HG03460 (cell line): ENCODE measurements at regions not wholly inside any gene's neighbourhood (a gene's known extent, or its start where the extent isn't known, plus 50 kb on each side); places are given as distances from the start of the nearest gene placed in this dataset.
"Not testable (repeated sequence)": the region's sequence is repeated elsewhere in the genome, so short reads cannot be mapped to it uniquely, and the experiment has no call there.

Source experiments
- ATAC-seq: cut with Tn5 transposase; IDR thresholded peaks from one replicate; pipeline ENCODE4 v1.9.1; 2021; ENCODE audit not compliant: unreplicated experiment

- ATAC-seq, result no peak
These were observed 449.3 kb downstream of the PRR16 start for GRCh38 chr5:120913396-120913795.

GRCh38 chr5:120917214-120917758, 453.2 kb downstream of the PRR16 start:
- ATAC-seq, result no peak

DNA sequence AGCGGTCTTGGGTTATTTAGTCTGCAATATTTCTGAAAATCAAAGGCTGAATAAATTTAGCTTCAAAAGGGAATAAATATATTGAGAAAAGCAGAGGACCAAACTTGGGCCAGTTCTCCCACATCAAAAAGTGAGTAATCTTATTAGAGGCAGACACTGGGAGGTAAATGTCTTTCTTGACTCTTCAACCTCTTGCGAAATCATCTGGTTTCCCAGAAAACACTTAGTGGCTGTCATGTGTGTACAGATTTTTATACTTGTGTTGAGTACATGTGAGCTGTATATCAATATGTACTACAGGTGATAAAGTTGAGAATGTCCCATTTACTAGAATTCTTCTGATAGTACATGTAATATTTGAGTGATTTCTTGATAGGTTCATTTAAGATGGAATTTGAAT, 454.9 kb downstream of the PRR16 start:
- ATAC-seq, result no peak

GRCh38 chr5:120923026-120923425, 458.9 kb downstream of the PRR16 start:
- ATAC-seq, result no peak

- ATAC-seq, result no peak
These were observed 462.4 kb downstream of the PRR16 start for GRCh38 chr5:120926471-120926870.

- ATAC-seq, result no peak
These were observed 463.9 kb downstream of the PRR16 start for GRCh38 chr5:120927950-120928530.

- ATAC-seq, result no peak
These were observed 468.4 kb downstream of the PRR16 start for GRCh38 chr5:120932480-120932879.

DNA sequence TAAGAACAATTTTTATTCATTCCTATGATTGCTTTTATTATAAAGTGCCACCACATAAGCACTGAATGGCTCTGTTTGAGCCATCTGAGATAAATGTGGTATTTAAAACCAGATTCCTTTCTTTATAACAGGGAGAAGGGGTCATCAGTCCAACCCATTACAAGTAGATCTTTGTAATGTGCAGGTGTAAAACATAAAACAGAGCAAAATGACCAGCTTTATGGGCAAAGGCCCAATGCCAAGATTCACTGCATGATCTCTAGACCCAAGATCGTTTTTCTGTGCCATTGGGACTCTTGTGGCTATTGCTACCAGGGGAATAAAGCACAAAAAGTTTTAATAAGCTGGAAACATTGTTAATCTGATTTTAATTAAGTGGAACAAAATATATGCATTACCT, 469.9 kb downstream of the PRR16 start:
- no peak for ATAC-seq

DNA sequence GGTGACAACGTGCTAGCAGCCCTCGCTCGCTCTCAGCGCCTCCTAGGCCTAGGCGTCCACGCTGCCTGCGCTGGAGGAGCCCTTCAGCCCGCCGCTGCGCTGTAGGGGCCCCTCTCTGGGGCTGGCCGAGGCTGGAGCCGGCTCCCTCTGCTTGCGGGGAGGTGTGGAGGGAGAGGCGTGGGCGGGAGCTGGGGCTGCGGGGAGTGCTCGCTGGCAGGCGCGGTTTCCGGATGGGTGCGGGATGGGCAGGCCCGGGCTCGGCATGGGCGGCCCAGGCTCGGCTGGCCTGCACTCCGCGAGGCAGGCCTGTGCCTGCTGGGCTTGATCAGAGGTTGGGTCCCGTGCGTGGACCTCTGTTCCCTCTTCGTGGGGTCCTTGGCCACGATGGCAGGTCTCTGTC, 472.6 kb downstream of the PRR16 start:
- no peak for ATAC-seq

GRCh38 chr5:120938604-120939003, 474.5 kb downstream of the PRR16 start:
- no peak for ATAC-seq

GRCh38 chr5:120942596-120943350, 478.7 kb downstream of the PRR16 start:
- no peak for ATAC-seq

DNA sequence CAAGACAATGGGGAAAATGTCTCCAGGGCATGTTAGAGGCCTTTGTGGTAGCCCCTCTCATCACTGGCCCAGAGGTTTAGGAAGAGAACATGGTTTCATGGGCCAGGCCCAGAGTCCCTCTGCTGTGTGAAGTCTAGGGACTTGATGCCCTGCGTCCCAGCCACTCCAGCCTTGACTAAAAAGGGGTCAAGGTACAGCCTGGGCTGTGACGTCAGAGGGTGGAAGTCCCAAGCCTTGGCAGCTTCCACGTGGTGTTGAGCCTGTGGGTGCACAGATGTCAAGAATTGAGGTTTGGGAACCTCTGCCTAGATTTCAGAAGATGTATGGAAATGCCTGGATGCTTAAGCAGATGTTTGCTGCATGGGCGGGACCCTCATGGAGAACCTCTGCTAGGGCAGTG, 485.5 kb downstream of the PRR16 start:
- not testable (repeated sequence) for ATAC-seq

DNA sequence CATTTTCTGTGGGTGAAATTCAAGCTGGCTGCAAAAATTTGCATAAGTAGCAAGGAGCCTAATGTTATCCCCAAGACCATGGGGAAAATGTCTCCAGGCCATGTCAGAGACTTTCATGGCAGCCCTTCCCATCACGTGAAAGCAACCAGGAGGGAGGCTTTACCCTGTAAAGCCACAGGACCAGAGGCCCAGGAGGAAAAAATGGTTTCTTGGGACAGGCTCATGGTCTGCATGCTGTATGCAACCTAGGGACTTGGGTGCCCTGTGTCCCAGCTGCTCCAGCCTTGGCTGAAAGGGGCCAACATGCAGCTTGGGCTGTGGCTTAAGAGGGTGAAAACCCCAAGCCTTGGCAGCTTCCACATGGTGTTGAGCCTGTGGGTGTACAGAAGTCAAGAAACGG, 489.3 kb downstream of the PRR16 start:
- not testable (repeated sequence) for ATAC-seq

GRCh38 chr5:120954255-120954654, 490.2 kb downstream of the PRR16 start:
- ATAC-seq, result no peak

- ATAC-seq, result no peak
These were observed 491.7 kb downstream of the PRR16 start for GRCh38 chr5:120955795-120956194.

DNA sequence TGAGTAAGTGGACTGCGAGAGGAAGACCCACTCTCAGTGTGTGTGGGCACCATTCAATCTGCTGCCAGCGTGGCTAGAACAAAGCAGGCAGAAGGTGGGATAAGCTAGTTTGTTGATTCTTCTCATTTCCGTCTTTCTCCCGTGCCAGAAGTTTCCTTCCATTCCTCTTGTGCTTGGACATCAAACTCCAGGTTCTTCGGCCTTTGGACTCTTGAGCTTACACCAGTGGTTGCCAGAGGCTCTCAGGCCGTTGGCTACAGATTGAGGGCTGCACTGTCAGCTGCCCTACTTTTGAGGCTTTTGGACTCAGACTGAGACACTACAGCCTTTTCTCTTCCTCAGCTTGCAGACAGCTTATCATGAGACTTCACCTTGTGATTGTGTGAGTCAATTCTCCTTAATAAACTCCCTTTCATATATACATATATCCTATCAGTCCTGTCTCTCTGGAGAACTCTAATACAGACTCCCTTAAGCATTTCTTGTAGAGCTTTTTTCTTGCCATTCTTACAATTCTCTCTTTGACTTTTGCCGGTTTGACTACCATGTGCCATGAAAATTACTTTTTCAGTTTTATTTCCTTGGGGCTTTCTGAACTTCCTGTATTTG, 494.9 kb downstream of the PRR16 start:
- ATAC-seq, result no peak

GRCh38 chr5:120960510-120960909, 496.4 kb downstream of the PRR16 start:
- ATAC-seq, result no peak

DNA sequence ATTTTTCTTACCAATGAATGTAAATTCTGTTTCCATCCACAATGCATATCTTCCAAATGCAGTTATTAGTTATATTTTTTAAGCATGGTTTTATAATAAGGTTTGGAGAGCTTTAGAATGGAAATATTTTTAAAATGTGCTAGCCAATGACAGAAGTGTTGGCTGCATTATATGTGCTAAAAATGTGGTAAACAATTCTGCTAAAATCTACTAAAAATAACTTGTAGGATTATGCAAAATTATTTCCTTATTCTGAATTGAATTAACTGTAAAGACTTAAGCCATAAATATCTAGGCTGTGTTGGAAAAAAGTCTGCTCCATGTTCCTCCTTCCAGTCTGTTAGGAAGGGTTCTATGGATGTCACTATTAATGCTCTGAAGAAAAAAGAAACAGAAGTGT, 503.3 kb downstream of the PRR16 start:
- no peak for ATAC-seq

DNA sequence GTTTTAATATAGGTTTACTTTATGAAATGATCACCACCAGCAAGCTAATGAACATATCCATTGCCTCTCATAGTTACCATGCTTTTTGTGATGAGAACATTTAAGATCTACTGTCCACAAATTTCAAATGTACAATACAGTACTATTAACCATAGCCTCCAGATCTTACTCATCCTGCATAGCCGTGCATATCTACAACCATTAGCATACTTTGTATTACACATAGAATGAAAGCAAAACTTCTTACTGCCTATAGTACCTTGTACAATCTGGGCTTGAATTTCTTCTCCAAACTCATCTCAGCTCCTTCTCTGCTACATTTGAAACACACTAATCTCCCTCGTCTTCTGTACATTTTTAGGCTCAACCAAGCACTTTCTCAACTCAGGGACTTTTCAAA, 510.6 kb downstream of the PRR16 start:
- no peak for ATAC-seq

DNA sequence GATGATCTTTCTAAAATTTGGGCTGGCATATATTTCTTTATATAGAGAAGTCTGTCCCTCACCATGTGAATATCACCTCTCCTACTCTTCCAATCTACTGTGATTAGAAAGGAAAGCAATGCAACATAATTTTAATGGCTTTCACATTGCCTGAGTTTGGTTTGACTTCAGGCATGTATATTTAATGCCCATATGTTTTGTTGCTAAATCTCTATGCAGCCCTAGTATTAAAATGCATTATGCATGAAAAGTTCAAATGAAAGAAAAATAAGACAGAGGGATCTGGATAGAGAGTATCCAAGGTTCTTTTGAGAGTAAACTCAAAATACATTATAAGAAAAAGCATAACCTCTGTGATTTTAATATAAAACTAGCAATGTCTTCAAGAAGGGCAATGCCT, 518.3 kb downstream of the PRR16 start:
- ATAC-seq, result no peak

DNA sequence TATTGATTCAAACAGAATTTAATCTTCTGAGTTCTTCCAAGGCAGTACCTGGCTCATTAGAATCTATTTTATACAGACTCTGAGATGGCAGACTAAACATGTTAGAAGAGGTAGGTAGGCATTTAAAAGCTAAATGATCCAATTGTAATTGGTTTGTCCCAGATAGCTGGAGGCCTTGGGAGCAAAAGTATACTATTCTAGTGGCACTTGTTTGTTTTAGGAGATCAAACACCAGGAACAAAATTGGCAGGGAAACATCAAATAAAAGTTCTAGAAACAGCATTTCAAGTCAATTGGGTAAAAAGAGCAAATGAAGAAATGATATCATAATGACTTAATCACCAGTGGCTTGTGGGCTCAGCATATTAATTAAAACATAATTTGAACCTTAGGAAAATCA, 521.4 kb downstream of the PRR16 start:
- no peak for ATAC-seq

DNA sequence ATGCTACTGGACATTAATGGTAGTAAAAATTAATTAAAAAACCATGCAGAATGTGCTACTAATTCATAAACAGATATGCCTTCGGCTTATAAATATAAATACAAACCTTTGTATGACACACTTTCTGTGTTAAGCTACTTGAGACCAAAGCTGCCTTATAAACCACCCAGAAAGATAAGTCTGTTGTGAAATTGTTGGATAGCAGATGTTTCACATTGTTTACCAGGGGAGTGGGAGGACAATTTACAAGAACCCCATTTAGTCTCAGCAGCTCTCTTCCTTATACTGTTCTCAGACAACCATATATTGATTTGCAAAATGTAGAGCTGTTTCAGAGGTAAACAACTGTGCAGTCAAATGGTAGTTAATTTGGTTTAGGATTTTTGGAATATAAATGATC, 524.4 kb downstream of the PRR16 start:
- ATAC-seq, result no peak
